Chondrocyte (in vitro differentiated cells): ENCODE measurements at regions not wholly inside any gene's neighbourhood (a gene's known extent, or its start where the extent isn't known, plus 50 kb on each side); places are given as distances from the start of the nearest gene placed in this dataset.

Experiments used
- DNase-seq: peaks from one replicate; pipeline ENCODE4 v3.0.0; 2021; ENCODE audit warnings: mixed read lengths, low spot score
- H3K27ac Mint-ChIP-seq: one replicate; pipeline ENCODE4 v1.8.0; 2021; ENCODE audit warnings: mild to moderate bottlenecking, moderate library complexity, mixed read lengths; ENCODE audit not compliant: unreplicated experiment
- H3K27me3 Mint-ChIP-seq: 2 replicates; pipeline ENCODE4 v1.8.0; 2021; ENCODE audit warnings: low read depth, mixed read lengths
- H3K36me3 Mint-ChIP-seq: 2 replicates; pipeline ENCODE4 v1.8.0; 2021; ENCODE audit warnings: low read depth, mixed read lengths
- H3K4me1 Mint-ChIP-seq: 2 replicates; pipeline ENCODE4 v1.8.0; 2021; ENCODE audit warnings: low read depth, mild to moderate bottlenecking, mixed read lengths
- H3K4me3 Mint-ChIP-seq: one replicate; pipeline ENCODE4 v1.8.0; 2021; ENCODE audit warnings: mild to moderate bottlenecking, moderate library complexity, mixed read lengths; ENCODE audit not compliant: unreplicated experiment
- H3K9me3 Mint-ChIP-seq: 2 replicates; pipeline ENCODE4 v1.8.0; 2021; ENCODE audit warnings: low read depth, mixed read lengths
- TF ChIP-seq, protein P1 (sequence below): fragments of 200-600 bp; sonication (generic); IDR thresholded peaks from 2 replicates; pipeline ENCODE4 v1.5.0; 2021; ENCODE audit warnings: antibody characterized with exemption, mild to moderate bottlenecking, moderate library complexity

DNA sequence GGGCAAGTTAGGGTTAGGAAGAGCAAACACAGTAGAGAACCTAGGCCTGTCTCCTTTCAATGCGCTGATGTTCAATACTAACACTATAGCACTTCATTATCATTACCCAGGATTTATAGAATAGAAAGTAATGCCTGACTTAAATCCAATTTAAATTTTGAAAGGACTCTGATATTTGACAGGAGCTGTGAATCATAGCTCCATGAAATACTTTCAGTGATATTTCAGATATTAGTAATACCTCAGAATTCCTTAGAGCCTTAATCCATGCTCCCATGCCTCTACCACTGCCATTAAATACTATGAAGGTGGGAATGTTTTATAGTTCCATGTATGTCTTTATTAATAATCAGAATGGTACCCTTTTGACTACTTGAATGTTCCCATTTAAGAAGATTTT, 530.2 kb downstream of the BCKDHB start:
- TF ChIP-seq, protein P1, sequence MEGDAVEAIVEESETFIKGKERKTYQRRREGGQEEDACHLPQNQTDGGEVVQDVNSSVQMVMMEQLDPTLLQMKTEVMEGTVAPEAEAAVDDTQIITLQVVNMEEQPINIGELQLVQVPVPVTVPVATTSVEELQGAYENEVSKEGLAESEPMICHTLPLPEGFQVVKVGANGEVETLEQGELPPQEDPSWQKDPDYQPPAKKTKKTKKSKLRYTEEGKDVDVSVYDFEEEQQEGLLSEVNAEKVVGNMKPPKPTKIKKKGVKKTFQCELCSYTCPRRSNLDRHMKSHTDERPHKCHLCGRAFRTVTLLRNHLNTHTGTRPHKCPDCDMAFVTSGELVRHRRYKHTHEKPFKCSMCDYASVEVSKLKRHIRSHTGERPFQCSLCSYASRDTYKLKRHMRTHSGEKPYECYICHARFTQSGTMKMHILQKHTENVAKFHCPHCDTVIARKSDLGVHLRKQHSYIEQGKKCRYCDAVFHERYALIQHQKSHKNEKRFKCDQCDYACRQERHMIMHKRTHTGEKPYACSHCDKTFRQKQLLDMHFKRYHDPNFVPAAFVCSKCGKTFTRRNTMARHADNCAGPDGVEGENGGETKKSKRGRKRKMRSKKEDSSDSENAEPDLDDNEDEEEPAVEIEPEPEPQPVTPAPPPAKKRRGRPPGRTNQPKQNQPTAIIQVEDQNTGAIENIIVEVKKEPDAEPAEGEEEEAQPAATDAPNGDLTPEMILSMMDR: no peak
- no peaks in the 10 kb centered on the region for H3K9me3 Mint-ChIP-seq
- H3K4me1 Mint-ChIP-seq: peaks cover 17% of the 10 kb centered on the region
- DNase-seq: no peak
- H3K27me3 Mint-ChIP-seq: no peaks in the 10 kb centered on the region
- no peak overlapping the region for H3K4me3 Mint-ChIP-seq
- no peak overlapping the region for H3K27ac Mint-ChIP-seq
- H3K36me3 Mint-ChIP-seq: peaks cover 3% of the 10 kb centered on the region

DNA sequence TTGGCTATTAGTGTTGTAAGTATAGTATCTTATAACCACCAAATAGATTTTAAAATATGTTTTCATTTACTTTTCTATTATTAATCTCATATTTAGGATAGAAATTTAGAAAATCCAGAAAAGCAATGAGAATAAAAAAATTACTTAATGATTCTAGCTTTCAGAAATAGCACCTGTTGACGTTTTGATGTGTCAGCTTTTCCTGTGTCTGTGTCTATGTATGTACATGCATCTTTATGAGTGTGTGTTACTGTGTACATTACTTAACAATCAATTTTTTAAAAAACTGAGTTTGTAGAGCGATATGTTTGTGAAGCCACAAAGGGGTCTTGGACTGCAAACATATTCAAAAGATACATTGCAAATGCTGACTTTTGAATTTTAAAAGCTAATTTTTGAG, 526.9 kb downstream of the BCKDHB start:
- DNase-seq: no peak
- Mint-ChIP-seq H3K36me3 (peaks cover 6% of the 10 kb centered on the region), H3K27me3 (no peaks in the 10 kb centered on the region), H3K27ac (no peak overlapping the region), H3K4me1 (peaks cover 7% of the 10 kb centered on the region), H3K4me3 (no peak overlapping the region), H3K9me3 (peaks cover 15% of the 10 kb centered on the region)
- TF ChIP-seq, protein P1: no peak

DNA sequence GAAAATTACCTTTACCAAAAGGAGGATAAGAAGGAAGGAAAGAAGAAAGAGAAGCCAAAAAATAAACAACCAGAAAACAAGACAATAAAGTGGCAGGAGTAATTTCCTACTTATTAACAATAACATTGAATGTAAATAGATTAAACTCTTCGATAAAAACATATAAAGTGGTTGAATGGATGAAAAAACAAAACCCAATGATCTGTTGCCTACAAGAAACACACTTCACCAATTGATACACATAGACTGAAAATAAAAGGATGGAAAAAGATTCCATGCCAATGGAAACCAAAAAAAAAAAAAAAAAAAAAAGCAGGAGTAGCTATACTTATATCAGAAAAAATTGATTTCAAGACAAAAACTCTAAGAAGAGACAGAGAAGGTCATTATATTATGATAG, 518.9 kb downstream of the BCKDHB start:
- Mint-ChIP-seq H3K9me3 (peaks cover 41% of the 10 kb centered on the region), H3K4me3 (no peak overlapping the region), H3K36me3 (peaks cover 17% of the 10 kb centered on the region), H3K27me3 (no peaks in the 10 kb centered on the region), H3K27ac (no peak overlapping the region), H3K4me1 (no peaks in the 10 kb centered on the region)
- TF ChIP-seq, protein P1: no peak
- no peak for DNase-seq

DNA sequence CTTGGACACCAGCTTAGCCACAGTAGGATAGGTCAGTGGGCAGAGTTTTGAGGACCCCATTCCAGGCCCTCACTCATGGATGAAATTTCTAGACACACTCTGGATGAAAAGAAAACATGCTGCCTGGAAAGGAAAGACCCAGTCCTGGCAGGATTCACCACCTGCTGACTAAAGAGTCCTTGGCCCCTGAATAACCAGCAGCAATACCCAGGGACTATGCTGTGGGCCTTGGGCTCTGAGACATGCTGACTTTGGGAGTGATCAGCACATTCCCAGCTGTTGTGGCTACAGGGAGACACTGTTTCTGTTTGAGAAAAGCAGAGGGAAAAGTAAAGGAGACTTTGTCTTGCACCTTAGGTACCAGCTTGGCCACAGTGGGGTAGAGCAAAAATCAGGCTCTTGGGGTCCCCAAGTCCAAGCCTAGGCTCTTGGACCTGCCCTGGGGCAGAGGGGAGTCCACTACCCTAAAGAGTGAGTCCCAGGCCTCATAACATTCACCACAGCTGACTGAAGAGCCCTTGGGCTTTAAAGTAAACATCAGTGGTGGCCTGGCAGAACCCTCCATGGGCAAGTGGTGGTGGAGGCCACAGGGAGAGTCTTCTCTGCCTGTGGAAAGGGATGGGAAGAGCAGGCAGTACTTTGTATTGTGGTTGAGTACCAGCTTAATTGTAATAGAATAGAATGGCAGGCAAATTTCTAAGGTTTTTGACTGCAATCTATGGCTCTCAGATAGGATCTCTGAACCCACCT, 516.8 kb downstream of the BCKDHB start:
- no peak overlapping the region for H3K27ac Mint-ChIP-seq
- no peak overlapping the region for H3K4me3 Mint-ChIP-seq
- peaks cover 5% of the 10 kb centered on the region for H3K4me1 Mint-ChIP-seq
- peaks cover 30% of the 10 kb centered on the region for H3K9me3 Mint-ChIP-seq
- no peaks in the 10 kb centered on the region for H3K27me3 Mint-ChIP-seq
- TF ChIP-seq, protein P1: no peak
- no peak for DNase-seq
- peaks cover 14% of the 10 kb centered on the region for H3K36me3 Mint-ChIP-seq

DNA sequence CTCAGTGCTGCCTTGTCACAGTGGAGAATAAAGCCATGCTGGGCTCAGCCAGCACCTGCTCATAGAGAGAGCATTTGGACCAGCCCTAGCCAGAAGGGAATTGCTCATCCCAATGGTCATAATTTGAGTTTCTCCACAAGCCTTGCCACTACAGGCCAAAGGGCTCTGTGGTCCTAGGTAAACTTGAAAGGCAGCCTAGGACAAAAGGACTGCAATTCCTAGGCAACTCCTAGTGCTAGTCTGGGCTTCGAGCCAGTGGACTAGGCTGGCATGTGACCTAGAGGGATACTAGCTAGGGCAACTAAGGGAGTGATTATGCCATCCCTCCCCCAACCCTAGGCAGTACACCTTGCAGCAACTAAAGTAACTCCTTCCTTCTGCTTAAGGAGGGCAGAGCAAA, 516.2 kb downstream of the BCKDHB start:
- Mint-ChIP-seq H3K36me3 (peaks cover 13% of the 10 kb centered on the region), H3K27me3 (no peaks in the 10 kb centered on the region), H3K27ac (no peak overlapping the region), H3K4me3 (no peak overlapping the region), H3K4me1 (peaks cover 5% of the 10 kb centered on the region), H3K9me3 (peaks cover 29% of the 10 kb centered on the region)
- DNase-seq: no peak
- TF ChIP-seq, protein P1: no peak
